ENCODE measurements at regions not wholly inside any gene's neighbourhood (a gene's known extent, or its start where the extent isn't known, plus 50 kb on each side); places are given as distances from the start of the nearest gene placed in this dataset.
"Not testable (repeated sequence)": the region's sequence is repeated elsewhere in the genome, so short reads cannot be mapped to it uniquely, and the experiment has no call there.

DNA sequence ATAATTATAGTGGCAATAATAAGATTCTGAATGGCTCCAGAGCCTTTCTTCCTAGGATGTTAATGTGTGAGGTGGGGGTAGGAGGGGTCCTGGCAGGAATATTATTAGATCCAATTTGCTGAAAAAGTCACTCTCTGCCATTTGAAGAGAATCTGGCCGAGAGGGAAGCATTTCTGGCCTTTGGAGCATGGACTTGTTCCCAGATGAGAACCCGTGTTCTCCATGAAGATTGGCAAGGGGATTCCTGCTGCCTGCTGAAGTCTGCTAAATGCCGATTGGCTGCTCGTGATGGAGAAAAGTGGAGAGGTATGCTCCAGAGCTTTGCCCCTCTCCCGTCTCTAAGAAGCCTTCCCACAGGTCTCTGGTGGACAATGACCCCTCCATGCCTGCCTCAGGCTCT is 135.6 kb downstream of the TRIM43 start:
- DNase-seq (ENCODE audit: low spot score), result not testable (repeated sequence)

DNA sequence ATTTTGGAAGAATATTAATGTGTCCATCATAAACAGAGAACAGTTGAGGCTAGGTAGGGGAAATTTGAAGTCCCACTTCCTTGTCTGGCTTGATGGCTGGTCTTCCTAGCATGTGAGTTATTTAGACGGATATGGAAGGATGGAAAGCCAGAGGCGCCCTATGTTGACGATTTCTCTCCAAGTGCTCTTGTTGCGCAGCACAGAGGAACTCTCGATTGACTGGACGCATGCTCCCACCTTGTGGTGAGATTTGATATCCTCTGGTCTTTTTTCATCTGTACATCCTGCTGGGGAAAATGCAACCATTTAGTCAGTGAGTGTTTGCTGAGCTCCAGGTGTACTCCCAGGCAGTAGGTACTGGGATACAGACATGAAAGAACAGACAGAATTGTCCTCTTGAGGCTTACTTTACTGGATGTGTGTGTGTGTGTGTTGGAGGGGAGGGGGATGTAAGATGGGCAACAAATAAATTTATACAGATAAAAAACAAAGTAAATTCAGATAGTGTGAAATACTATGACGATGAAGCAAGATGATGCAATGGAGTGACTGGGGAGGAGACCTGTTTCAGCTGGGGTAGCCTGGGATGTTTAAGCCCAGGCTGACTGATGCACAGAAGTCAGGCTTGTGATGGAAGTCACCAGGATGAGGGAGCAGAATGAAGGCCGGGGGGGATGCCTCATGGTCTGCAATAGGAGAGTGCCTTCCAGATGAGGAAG is 137.2 kb downstream of the TRIM43 start:
- peak; percentile 15 for DNase-seq (ENCODE audit: low spot score)

DNA sequence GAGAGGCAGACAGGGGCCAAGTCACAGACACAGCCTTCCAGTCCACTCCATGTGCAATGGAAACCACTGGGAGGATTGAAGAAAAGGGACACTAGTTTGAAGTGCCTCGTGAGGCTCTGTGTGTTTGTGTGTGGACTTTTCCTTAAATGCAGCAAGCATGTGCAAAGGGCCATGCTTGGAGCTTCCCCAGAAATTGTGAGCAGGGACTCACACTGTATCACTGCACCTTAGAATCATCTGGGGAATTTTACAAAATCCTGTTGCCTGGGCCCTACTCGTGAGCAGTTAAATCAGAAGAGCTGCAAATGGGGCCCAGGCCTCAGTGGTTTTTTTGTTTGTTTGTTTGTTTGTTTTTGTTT is 137.8 kb downstream of the TRIM43 start:
- no peak for DNase-seq (ENCODE audit: low spot score)

DNA sequence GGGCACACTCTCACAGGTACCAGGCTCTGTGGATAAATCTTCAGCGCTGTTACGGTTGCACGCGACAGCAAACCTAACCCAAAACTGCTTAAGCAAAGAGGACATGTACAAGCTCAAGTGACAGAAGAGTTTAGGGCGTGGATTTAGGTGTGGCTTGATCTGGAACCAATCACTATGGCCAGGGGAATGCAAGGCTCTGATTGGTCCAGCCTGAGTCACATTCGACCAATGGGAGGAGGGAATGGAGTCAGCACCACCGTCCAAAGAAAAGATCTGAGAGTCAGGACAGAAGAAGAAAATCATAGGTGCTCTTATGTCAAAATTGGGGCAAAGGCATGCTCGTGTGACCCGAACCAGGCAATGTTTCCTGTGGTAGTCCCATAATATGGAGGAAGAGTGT is 139.0 kb downstream of the TRIM43 start:
- no peak for DNase-seq (ENCODE audit: low spot score)

DNA sequence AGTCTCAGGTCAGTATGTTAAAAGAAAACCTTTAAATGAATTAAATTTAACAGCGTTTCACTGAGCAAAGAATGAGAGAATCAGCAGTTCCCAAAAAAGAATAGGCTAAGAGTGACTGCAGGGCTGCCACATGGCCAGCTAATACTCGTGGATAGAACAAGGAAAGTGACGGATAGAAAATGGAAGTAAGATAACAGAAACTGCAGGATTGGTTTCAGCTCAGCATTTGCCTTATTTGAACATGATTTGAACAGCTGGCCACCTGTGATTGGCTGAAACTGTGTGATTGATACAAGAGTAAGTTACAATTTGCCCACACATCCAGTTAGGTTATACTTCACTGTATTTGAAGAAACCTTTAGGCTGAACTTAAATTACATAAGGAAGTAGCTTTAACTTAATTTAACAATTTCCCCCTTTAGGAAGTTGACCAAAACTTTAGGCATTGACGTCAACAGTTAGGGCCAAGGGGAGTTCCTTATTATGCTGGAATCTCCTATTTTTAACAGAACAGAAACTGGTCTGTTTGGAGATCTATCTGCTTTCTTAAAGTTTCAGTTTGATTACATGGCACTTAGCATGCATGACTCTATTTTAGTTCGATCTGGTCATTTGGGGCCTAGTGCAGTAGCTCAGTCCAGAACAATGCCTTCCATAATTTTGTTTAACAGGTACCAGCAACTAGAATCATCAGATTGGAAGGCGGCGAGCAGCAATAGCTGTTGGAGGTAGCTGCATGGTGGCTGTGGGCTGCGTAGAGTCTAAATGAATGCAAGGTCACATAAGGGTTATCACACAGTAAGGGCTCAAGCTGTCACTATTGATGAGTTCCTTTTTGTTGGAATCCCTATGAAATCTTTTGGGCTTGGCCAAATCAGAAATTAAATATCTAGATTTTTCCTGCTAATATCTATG is 143.4 kb downstream of the TRIM43 start:
- DNase-seq (ENCODE audit: low spot score), result no peak

DNA sequence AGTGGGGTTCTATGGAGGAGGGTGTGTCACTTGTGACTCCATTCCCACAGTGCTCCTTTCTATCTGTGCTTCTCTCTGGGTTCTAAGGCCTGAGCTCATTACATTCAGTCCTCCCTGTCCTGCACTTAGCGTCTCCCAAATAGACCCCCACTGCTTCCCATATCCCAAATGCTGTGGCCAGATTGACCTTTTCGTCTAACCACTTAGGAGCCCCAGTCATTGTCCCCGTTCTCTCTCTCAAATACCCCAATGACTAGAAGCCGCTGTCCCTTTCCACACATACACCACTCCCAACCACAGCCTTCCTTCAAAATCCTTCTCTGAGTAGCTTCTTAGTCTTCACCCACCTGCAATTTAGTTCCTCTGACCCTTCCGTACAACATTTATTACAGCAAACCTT is 146.5 kb downstream of the TRIM43 start:
- no peak for DNase-seq (ENCODE audit: low spot score)

DNA sequence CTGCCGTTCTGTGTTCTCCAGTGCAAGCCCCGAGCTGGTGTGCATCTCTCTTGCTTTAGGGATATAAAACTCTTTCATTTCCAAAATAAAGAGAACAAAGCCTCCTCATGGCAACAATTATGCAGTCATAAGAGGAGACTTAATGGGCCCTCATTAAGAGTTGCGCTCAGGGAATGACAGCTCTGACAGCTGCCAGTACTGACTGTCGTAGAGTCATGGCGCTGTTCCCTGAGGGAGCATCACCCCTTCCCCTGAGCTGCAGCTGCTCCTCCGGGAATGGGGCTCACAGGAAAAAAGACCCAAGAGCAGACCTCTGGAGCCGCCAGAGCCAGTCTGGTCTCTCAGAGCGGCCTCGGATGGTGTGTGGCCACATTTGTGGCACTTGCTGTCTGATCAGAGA is 160.3 kb downstream of the TRIM43 start:
- DNase-seq (ENCODE audit: low spot score), result not testable (repeated sequence)

DNA sequence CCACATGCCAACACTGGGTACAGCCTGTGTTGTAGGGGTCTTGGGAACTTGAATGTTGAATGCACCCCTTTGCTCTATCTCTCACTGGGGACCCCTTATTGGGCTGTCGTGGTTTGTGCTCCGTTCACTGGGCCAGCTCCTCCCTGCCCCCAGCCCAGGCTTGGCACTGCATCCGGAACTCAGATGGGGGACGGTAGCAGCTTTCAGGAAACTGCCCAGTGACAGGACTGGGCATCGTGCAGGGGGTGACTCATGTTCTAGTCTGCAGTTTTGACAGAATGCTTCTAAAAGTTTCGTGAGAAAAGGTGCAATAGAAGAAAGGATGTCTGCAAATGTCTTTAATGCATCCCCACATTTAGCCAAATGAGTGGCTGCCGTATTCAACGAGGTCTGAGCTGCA is 162.0 kb downstream of the TRIM43 start:
- not testable (repeated sequence) for DNase-seq (ENCODE audit: low spot score)

DNA sequence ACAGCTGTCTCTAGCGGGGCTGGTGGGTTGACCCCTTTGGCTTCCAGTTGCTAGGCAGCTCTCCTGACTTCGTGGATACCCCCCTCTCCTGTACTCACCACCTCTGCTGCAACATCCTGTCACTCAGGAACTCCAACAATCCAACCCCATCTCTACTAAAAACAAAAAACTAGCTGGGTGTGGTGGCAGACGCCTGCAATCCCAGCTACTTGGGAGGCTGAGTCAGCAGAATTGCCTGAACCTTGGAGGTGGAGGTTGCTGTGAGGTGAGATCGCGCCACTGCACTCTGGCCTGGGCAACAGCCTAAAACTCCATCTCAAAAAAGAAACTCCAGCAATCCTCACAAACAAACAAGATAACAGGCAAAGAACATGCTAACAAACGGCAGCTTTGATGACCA is 162.4 kb downstream of the TRIM43 start:
- DNase-seq (ENCODE audit: low spot score), result not testable (repeated sequence)

DNA sequence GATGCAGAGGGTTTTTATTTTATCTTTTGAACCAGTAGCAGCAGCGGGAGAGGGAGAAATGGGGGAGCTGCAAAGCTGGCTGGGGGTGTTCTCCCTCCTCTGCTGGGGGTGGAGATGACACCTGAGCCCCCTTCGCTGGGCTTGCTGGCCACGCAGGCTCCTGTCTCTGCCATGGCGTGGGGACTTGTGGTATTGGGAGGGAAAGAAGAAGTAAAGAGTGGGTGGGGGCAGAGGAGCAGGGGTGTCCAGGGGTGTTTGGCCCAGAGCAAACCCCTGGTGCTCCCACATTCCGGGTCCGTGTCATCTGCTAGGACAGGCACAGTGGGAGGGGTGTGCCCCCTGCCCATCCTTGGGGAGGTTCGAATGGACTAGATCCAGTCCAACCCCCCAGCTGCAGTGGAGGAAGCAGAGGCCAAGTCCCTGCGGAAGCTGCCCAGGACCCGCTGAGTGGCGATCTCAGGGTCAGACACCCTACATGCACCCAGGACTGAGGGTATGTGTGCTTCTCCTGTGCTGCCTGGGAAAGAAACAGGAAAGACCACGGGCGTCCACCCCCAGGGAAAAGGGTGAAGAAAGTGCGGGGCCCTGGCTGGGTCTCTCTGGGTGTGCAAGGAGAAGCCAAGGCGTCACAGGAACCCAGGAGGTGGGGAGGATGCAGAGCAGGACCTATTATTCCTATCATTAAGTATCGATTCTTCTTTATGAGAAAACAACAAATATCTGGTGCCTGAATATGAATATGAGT is 163.2 kb downstream of the TRIM43 start:
- DNase-seq (ENCODE audit: low spot score), result not testable (repeated sequence)

DNA sequence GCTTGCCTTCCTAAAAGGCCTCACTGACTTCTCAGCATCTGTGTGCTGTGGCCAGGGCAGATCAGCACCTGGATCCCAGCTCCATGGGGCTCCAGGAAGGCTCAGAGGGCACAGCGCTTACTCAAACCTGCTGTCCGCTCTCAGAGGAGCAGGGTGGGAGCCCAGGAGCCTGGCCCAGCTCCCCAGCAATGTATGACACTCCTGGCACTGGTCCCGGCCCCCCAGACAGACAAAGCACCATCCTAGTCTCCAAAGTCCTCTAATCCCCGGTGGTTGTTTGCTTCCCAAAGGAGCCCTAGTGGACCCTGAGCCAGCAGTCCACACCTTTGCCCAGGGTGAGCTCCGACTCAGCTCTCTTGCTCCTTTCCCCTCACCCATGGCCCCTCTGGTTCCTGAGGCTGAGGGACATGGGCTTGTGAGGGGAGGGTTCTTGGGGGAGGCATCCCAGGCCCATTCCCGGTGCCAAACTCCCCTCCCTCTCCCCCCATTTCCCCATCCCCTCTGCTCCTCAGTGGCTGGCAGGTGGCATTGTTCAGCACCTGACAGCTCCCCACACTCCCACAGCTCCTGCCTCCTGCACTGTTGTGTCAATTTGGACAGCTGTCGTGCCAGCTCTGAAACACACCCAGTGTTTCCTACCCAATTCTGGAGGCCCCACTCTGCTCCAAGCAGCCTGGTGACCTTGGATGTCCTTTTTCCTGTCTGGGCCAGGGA is 164.3 kb downstream of the TRIM43 start:
- not testable (repeated sequence) for DNase-seq (ENCODE audit: low spot score)

DNA sequence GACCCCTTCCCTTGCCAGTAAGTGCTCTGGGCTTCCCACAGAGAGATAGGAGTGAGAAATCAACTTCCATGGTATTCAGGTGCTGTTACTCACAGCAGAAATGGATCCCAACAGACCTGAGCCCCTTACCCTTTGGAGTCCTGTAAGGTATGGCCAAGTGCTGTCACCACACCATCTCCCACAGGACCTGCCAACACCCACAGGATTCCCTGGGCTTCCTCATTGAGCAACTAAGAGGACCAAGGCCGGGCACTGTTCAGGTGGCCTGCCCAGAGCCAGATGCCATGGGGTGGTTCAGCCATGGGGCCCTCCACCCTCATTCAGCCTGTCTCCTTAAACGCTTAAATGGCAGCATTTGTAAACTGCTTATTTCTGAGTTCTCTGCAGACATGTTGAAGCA is 166.2 kb downstream of the TRIM43 start:
- DNase-seq (ENCODE audit: low spot score), result no peak

DNA sequence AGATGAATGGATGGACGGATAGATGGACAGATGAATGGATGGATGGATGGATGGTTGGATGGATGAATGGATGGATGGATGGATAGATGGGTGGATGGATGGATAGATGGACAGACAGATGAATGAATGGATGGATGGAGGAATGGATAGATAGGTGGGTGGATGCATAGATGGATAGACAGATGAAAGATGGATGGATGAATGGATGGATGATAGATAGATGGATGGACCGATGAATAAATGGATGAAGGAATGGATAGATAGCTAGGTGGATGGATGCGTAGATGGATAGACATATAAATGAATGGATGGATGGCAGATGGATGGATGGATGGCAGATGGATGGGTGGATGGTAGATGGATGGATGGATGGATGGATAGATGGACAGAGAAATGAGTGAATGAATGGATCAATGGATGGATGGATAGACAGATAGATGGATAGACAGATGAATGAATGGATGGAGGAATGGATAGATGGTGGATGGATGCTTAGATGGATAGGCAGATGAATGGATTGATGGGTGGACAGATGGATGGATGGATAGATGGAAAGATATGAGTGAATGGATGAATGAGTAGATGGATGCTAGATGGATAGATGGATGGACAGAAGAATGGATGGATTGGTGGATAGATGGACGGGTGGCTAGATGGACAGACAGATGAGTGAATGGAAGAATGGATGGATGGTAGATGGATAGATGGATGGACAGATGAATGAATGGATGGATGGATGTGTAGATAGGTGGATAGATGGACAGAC is 167.9 kb downstream of the TRIM43 start:
- no peak for DNase-seq (ENCODE audit: low spot score)

DNA sequence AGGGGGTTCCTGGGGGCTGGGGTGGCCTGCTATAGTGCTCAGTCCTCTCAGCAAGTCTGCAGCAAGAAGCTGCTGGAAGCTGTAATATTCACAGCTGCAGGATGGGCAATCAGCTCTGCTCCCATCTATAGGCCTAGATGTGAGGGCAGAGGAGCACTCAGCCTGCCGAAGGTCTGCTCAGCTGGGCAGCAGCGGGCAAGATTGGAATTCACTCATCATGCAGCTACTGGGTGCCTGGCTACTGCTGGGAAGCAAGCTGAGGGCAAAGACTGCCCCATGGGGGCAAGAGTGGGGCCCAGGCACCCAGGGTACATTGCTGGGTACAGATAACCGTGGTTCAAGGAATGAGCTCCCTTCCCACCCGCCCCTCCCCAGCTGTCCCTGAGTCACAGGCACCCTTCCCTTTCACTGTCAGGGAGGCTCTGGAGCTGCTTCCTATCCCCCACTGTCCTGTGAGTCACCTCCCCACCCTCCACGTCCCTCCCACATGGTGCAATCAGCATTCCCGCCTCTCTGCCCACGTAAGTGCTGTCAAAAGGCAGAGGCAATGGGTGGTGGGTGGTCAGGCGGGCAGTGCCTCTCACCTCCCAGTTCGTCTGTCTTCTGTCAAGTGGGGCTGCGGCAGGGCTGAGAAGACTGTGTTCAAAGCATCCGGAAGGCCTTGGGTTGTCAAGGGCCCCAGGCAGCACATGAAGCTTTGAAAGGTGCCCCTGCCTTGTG is 169.2 kb downstream of the TRIM43 start:
- no peak for DNase-seq (ENCODE audit: low spot score)

DNA sequence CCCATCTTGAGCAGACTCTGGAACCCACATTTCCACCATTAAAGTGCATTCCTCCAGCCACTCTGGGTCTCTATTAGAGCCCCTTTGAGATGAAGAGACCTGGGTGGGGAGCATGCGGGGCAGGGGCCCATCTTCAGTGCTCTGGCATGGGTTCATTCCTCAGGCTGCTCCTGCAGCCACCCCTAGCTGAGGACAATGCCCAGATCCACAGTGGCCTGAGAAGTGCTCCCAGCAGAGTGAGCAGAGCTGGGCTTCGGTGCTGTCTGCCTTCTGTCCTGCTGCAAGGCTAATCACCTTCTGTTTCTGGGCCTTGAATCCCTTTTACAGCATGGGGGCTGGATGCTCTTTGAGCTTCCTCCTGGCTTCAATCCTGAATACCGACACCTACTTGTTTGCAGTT is 169.8 kb downstream of the TRIM43 start:
- no peak for DNase-seq (ENCODE audit: low spot score)

DNA sequence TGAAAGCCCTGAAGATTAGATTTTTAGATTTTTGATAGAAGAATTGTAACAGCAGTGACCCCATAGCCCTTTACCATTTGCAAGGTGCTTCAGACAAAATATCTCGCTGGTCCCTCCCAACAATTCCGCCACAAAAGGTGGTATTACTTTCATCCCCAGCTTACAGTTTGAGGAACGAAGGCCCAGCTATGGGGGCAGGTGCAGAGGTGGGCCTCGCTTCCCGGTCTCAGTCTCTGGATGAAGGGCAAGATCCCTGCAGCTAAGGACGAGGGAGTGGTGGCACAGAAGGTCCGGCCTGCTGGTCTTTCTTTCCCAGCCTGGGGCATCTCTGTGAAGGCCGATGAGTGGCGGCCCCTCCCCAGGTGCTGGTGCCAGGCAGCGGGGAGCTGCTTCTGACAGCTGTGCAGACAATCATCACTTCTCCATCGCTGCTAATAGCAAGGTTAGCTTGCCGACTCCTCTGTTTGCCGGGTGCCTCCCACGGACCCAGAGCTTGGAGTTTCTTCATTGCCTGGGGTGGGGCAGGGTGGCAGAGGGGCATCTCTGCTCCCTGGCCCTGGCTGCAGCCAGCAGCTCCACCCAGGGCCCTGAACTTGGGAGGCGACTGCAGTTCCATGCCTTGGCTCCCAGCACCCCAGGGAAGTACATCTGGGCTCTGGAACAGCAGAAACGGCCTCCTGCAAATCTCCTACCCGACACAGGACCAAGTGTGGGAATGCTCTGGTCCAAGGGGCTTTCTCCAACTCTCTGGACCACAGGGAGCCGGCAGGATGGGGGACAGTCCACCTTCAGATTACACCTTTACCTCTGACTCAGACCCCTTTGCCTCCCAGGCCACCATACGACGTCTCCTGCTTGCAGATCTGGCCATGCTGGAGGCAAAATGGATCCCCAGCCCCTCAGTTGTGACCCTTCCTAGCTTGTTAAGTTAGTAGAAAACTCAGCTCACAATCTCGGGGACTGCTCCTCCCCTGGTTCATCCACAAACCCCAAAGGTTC is 170.5 kb downstream of the TRIM43 start:
- DNase-seq (ENCODE audit: low spot score), result not testable (repeated sequence)

DNA sequence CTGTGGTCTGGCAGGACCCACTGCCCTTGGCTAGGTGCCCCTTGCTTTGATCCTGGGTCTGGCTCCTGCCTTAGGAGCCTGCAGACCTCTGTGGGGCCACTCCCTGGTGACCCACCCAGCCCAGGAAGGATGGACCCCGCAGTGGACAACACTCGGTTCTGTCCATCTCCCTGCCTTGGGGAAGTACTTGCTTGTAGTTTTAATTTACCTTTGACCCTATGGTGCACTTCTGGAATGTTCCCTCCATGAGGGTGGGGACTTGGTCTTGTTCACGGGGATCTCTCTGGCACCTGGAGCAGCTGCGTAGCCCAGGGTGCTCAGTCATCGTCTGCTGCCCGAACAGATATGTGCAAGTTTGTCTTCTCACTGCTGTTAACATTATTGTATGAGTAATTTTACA is 171.3 kb downstream of the TRIM43 start:
- DNase-seq (ENCODE audit: low spot score), result not testable (repeated sequence)

DNA sequence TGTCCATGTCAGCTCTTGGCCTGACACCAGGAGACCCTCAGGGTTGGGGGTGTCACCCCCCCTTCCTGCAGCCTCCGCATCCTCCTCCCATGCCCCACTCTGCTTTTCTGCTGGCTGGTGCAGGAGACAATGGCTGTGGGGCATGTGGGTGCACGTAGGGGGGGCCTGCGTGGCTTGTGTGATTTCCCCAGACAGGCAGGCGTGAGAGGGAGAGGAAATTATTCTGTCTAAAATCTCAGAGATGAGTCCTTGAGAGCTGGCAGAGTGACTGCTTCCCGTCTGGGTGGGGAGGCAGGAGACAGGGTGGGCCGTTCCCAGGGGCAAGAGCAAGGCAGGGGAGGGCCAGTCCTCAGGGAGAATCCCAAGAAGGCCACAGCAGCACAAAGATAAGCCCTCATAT is 173.2 kb downstream of the TRIM43 start:
- not testable (repeated sequence) for DNase-seq (ENCODE audit: low spot score)
